H1 (cell line): ENCODE measurements at regions not wholly inside any gene's neighbourhood (a gene's known extent, or its start where the extent isn't known, plus 50 kb on each side); places are given as distances from the start of the nearest gene placed in this dataset.

Experiments used
- CTCF ChIA-PET: fragments of 300-600 bp; sonication (Branson Sonifier 250); formaldehyde crosslinking; loops from one replicate; lab custom pipeline; 2021; ENCODE audit not compliant: partially characterized antibody; lab: Charles Lee
- POLR2A ChIA-PET: fragments of 300-600 bp; sonication (Branson Sonifier 250); formaldehyde crosslinking; loops from one replicate; lab custom pipeline; 2021; ENCODE audit warnings: inconsistent platforms; ENCODE audit not compliant: partially characterized antibody; lab: Charles Lee
- DNase-seq, 2 experiments: peaks; one replicate each; pipeline versions ENCODE4 v3.0.0 to v3.0.0-alpha.2; 2010 to 2022; ENCODE audit warnings: low spot score in 2 of 2, low read depth in 1 of 2, mixed read lengths in 1 of 2
- FAIRE-seq: peaks from 2 replicates; lab custom pipeline; 2011; peaks lifted over from hg19 to GRCh38; lab: Jason Lieb, UNC
- H2AFZ ChIP-seq: 2 replicates; pipeline ENCODE4 v1.8.1; 2012; ENCODE audit warnings: low read length, inconsistent platforms
- H2AK5ac ChIP-seq: 2 replicates; pipeline ENCODE4 v1.6.1; 2013; ENCODE audit warnings: low read depth, low read length
- H2BK120ac ChIP-seq: replicated peaks from 2 replicates; pipeline ENCODE3; 2013; ENCODE audit warnings: low read depth, low read length, inconsistent platforms
- H2BK12ac ChIP-seq: 2 replicates; pipeline ENCODE4 v1.6.1; 2013; ENCODE audit warnings: low read depth, low read length
- H2BK15ac ChIP-seq: 2 replicates; pipeline ENCODE4 v1.6.1; 2013; ENCODE audit warnings: low read length
- H2BK20ac ChIP-seq: 2 replicates; pipeline ENCODE4 v1.6.1; 2013; ENCODE audit warnings: low read length
- H2BK5ac ChIP-seq: 2 replicates; pipeline ENCODE4 v1.6.1; 2013; ENCODE audit warnings: low read depth, low read length
- H3K14ac ChIP-seq: 2 replicates; pipeline ENCODE4 v1.6.1; 2013; ENCODE audit warnings: inconsistent platforms; ENCODE audit not compliant: insufficient read length
- H3K18ac ChIP-seq: 2 replicates; pipeline ENCODE4 v1.6.1; 2013; ENCODE audit warnings: low read length; ENCODE audit errors: extremely low read depth
- H3K23ac ChIP-seq: 2 replicates; pipeline ENCODE4 v1.6.1; 2013; ENCODE audit warnings: inconsistent platforms; ENCODE audit not compliant: insufficient read length
- H3K23me2 ChIP-seq: 2 replicates; pipeline ENCODE4 v1.6.1; 2013; ENCODE audit warnings: low read depth, low read length
- H3K27ac ChIP-seq: 2 replicates; pipeline ENCODE4 v1.6.1; 2011; ENCODE audit warnings: low read depth, low read length, inconsistent platforms
- H3K27me3 ChIP-seq, 4 experiments: replicated peaks in 1 of 4; 1 replicate in 1 of 4; 2 replicates in 3 of 4; pipeline versions ENCODE4 v1.6.1 to v1.8.1; 2011 to 2013; ENCODE audit warnings: low read length in 3 of 4, mild to moderate bottlenecking in 3 of 4, inconsistent platforms in 2 of 4, mixed read lengths in 2 of 4, moderate library complexity in 1 of 4; ENCODE audit not compliant: control insufficient read depth in 3 of 4, insufficient read depth in 3 of 4; ENCODE audit errors: extremely low read depth in 1 of 4
- H3K36me3 ChIP-seq, 4 experiments: 2 replicates each; pipeline versions ENCODE4 v1.6.1 to v1.8.1; 2011 to 2013; ENCODE audit warnings: mild to moderate bottlenecking in 4 of 4, low read length in 3 of 4, moderate library complexity in 2 of 4, control low read depth in 1 of 4, inconsistent platforms in 1 of 4; ENCODE audit not compliant: insufficient read depth in 4 of 4, control insufficient read depth in 2 of 4
- H3K4ac ChIP-seq: replicated peaks from 2 replicates; pipeline ENCODE3; 2013; ENCODE audit warnings: low read length, low read depth, mixed read lengths, inconsistent platforms; ENCODE audit not compliant: insufficient read length
- H3K4me1 ChIP-seq, 4 experiments: replicated peaks in 1 of 4; 1 replicate in 1 of 4; 2 replicates in 3 of 4; pipeline versions ENCODE4 v1.6.1 to v1.8.1; 2011 to 2013; ENCODE audit warnings: low read length in 3 of 4, inconsistent platforms in 2 of 4, mixed read lengths in 1 of 4; ENCODE audit not compliant: insufficient read depth in 4 of 4, control insufficient read depth in 3 of 4
- H3K4me2 ChIP-seq, 2 experiments: 2 replicates each; pipeline versions ENCODE4 v1.6.1 to v1.8.1; 2011 to 2013; ENCODE audit warnings: low read depth in 2 of 2, low read length in 2 of 2, control low read depth in 1 of 2, inconsistent platforms in 1 of 2, mild to moderate bottlenecking in 1 of 2; ENCODE audit not compliant: insufficient read depth in 1 of 2
- H3K4me3 ChIP-seq, 4 experiments: fragments of 200-600, 300-600 bp in 1 of 4; sonication (generic), shearing (Covaris generic), sonication (Bioruptor Twin) in 1 of 4; 2 replicates each; pipeline versions ENCODE4 v1.5.1 to v1.8.1; 2011 to 2016; ENCODE audit warnings: low read length in 4 of 4, low read depth in 3 of 4, control low read depth in 2 of 4, inconsistent platforms in 2 of 4, mild to moderate bottlenecking in 2 of 4, mixed read lengths in 1 of 4, moderate library complexity in 1 of 4; ENCODE audit not compliant: insufficient read depth in 2 of 4; ENCODE audit errors: extremely low read depth in 1 of 4
- H3K56ac ChIP-seq: replicated peaks from 2 replicates; pipeline ENCODE3; 2013; ENCODE audit warnings: low read depth, mild to moderate bottlenecking, mixed read lengths, low read length, inconsistent platforms; ENCODE audit not compliant: insufficient read length
- H3K79me1 ChIP-seq: 2 replicates; pipeline ENCODE4 v1.6.1; 2013; ENCODE audit warnings: low read depth, low read length, control low read depth
- H3K79me2 ChIP-seq, 2 experiments: 2 replicates each; pipeline versions ENCODE4 v1.6.1 to v1.8.1; 2012 to 2013; ENCODE audit warnings: low read length in 2 of 2, mild to moderate bottlenecking in 2 of 2, inconsistent platforms in 1 of 2; ENCODE audit not compliant: insufficient read depth in 2 of 2, control insufficient read depth in 1 of 2
- H3K9ac ChIP-seq, 4 experiments: replicated peaks in 1 of 4; 1 replicate in 1 of 4; 2 replicates in 3 of 4; pipeline versions ENCODE4 v1.6.1 to v1.8.1; 2011 to 2013; ENCODE audit warnings: low read depth in 3 of 4, low read length in 3 of 4, control low read depth in 2 of 4, mild to moderate bottlenecking in 2 of 4, moderate library complexity in 2 of 4, inconsistent platforms in 1 of 4; ENCODE audit errors: extremely low read depth in 1 of 4
- H3K9me3 ChIP-seq, 2 experiments: 2 replicates each; pipeline versions ENCODE4 v1.6.1 to v1.8.1; 2012 to 2013; ENCODE audit warnings: mild to moderate bottlenecking in 2 of 2, moderate library complexity in 2 of 2, control low read depth in 1 of 2, inconsistent platforms in 1 of 2, low read depth in 1 of 2, low read length in 1 of 2, mixed read lengths in 1 of 2; ENCODE audit not compliant: insufficient read depth in 2 of 2
- H4K20me1 ChIP-seq, 2 experiments: replicated peaks in 1 of 2; 2 replicates each; pipeline versions ENCODE3 to v1.8.1; 2011 to 2013; ENCODE audit warnings: inconsistent platforms in 2 of 2, low read length in 2 of 2, mild to moderate bottlenecking in 1 of 2; ENCODE audit not compliant: insufficient read depth in 2 of 2, control insufficient read depth in 1 of 2
- H4K5ac ChIP-seq: 2 replicates; pipeline ENCODE4 v1.6.1; 2013; ENCODE audit warnings: low read length, low read depth, mixed read lengths, inconsistent platforms; ENCODE audit not compliant: insufficient read length
- H4K8ac ChIP-seq: 2 replicates; pipeline ENCODE4 v1.8.0; 2013; ENCODE audit warnings: mild to moderate bottlenecking, moderate library complexity, low read length, inconsistent platforms; ENCODE audit not compliant: insufficient read depth; ENCODE audit errors: extremely low read depth
- H4K91ac ChIP-seq: replicated peaks from 2 replicates; pipeline ENCODE3; 2013; ENCODE audit warnings: low read length, mixed read lengths, inconsistent platforms; ENCODE audit not compliant: insufficient read length
- ATF2 ChIP-seq: IDR thresholded peaks from 2 replicates; pipeline ENCODE4 v1.6.1; 2012; ENCODE audit warnings: low read length, inconsistent platforms
- BACH1 ChIP-seq: IDR thresholded peaks from 2 replicates; pipeline ENCODE4 v1.6.1; 2012; ENCODE audit warnings: low read length, improper control_type of control experiment
- BRCA1 ChIP-seq: IDR thresholded peaks from 2 replicates; pipeline ENCODE4 v1.6.1; 2012; ENCODE audit warnings: low read depth, low read length, improper control_type of control experiment
- CHD2 ChIP-seq: IDR thresholded peaks from 2 replicates; pipeline ENCODE4 v1.6.1; 2012; ENCODE audit warnings: low read length, improper control_type of control experiment
- CTCF ChIP-seq, 3 experiments: IDR thresholded peaks; 1 replicate in 2 of 3; 2 replicates in 1 of 3; pipeline versions ENCODE4 v1.5.1 to v1.6.1; 2011; ENCODE audit warnings: low read length in 3 of 3, mild to moderate bottlenecking in 3 of 3, inconsistent platforms in 2 of 3, low read depth in 1 of 3, moderate library complexity in 1 of 3; ENCODE audit not compliant: insufficient read depth in 1 of 3; ENCODE audit errors: control extremely low read depth in 1 of 3
- E2F6 ChIP-seq: IDR thresholded peaks from 2 replicates; pipeline ENCODE4 v1.6.1; 2012; ENCODE audit warnings: inconsistent platforms
- JUN ChIP-seq: IDR thresholded peaks from 2 replicates; pipeline ENCODE4 v1.6.1; 2011; ENCODE audit warnings: low read depth, mild to moderate bottlenecking, improper control_type of control experiment, low read length
- POLR2AphosphoS5 ChIP-seq: IDR thresholded peaks from 2 replicates; pipeline ENCODE4 v1.6.1; 2011; ENCODE audit warnings: low read depth, low read length
- SIX5 ChIP-seq: IDR thresholded peaks from 2 replicates; pipeline ENCODE4 v1.6.1; 2011; ENCODE audit warnings: mild to moderate bottlenecking, low read depth, low read length
- TAF1 ChIP-seq: IDR thresholded peaks from 2 replicates; pipeline ENCODE4 v1.6.1; 2011; ENCODE audit warnings: mild to moderate bottlenecking, low read depth, low read length
- ZNF274 ChIP-seq: IDR thresholded peaks from 2 replicates; pipeline ENCODE4 v1.7.0; 2012; ENCODE audit warnings: low read length, borderline replicate concordance; ENCODE audit errors: extremely low read depth

DNA sequence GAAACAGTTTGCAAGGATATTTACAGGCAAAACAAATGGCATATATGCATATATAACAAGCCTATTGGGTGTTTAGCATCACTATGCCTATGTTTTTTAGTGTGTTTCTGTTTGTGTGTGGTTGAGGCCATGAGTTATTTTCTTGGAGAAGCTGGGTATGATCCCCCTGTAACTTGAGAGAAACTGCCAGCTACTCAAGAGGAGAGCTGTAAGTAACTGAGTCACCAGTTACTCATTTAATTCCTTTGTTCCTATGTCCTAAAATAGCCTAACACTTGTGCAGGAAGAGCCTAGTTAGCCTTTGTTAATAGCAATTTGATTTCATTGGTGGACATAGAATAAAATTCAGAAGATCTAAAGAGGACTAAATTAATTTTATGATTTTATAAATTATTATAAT, 79.1 kb downstream of the PWWP3B start:
- H3K27me3 ChIP-seq = no peaks in the 10 kb centered on the region
- H2AFZ ChIP-seq = no peak overlapping the region
- no peaks in the 10 kb centered on the region for H3K79me1 ChIP-seq
- H3K56ac ChIP-seq = no peak overlapping the region
- H3K79me2 ChIP-seq = no peaks in the 10 kb centered on the region
- H3K27ac ChIP-seq = no peak overlapping the region
- no peak overlapping the region for H2AK5ac ChIP-seq
- no peaks in the 10 kb centered on the region for H3K23me2 ChIP-seq
- H3K14ac ChIP-seq = no peak overlapping the region
- FAIRE-seq = no peak
- no peak overlapping the region for H2BK120ac ChIP-seq
- H4K91ac ChIP-seq = no peak overlapping the region
- H4K5ac ChIP-seq = no peak overlapping the region
- no peak overlapping the region for H2BK5ac ChIP-seq
- H2BK12ac ChIP-seq = no peak overlapping the region
- no peak overlapping the region for H3K4me2 ChIP-seq
- no peak overlapping the region for H3K4ac ChIP-seq
- no peak overlapping the region for H3K18ac ChIP-seq
- POLR2A ChIA-PET = no interaction called here
- no peak overlapping the region for H2BK20ac ChIP-seq
- no peak overlapping the region for H3K4me3 ChIP-seq
- no peak overlapping the region for H3K23ac ChIP-seq
- CTCF ChIA-PET = no interaction called here
- peaks cover 0 to 7% of the 10 kb centered on the region in 2 experiments; a peak in 1 of 4 replicates for H3K9me3 ChIP-seq
- DNase-seq = no peak
- H3K9ac ChIP-seq = no peak overlapping the region
- no peaks in the 10 kb centered on the region for H3K4me1 ChIP-seq
- no peaks in the 10 kb centered on the region for H3K36me3 ChIP-seq
- no peaks in the 10 kb centered on the region for H4K20me1 ChIP-seq
- no peak overlapping the region for H4K8ac ChIP-seq
- no peak overlapping the region for H2BK15ac ChIP-seq
- no peak for TF ChIP-seq TAF1
- no peak for TF ChIP-seq BACH1
- TF ChIP-seq BRCA1 = no peak
- no peak for TF ChIP-seq E2F6
- no peak for TF ChIP-seq POLR2AphosphoS5
- TF ChIP-seq ZNF274 = no peak
- TF ChIP-seq CTCF (IDR thresholded peaks at IDR 0.05; ENCODE audit: control extremely low read depth in 1 of 3, insufficient read depth in 1 of 3, low read depth in 1 of 3, low read length in 3 of 3) = no peak
- no peak for TF ChIP-seq ATF2
- no peak for TF ChIP-seq SIX5
- no peak for TF ChIP-seq CHD2
- no peak for TF ChIP-seq JUN
